ENCODE measurements at regions not wholly inside any gene's neighbourhood (a gene's known extent, or its start where the extent isn't known, plus 50 kb on each side); places are given as distances from the start of the nearest gene placed in this dataset.

DNA sequence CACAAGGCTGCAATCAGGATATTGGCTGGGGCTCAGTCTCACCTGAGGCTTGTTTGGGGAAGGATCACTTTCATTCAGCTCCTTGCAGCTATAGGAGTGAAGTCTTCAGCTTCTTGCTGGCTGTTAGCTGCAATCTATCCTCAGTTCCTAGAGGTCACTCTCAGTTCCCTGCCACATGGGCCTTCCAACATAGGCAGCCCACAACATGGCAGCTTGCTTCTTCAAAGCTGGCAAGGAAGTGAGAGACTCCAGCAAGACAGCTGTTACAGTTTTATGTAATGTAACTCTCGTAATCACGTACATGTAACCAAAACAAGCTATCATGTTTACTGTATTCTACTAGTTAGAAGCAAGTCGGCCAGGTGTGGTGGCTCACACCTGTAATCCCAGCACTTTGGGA, 226.9 kb downstream of the CDC5L start:
- no peak for DNase-seq

DNA sequence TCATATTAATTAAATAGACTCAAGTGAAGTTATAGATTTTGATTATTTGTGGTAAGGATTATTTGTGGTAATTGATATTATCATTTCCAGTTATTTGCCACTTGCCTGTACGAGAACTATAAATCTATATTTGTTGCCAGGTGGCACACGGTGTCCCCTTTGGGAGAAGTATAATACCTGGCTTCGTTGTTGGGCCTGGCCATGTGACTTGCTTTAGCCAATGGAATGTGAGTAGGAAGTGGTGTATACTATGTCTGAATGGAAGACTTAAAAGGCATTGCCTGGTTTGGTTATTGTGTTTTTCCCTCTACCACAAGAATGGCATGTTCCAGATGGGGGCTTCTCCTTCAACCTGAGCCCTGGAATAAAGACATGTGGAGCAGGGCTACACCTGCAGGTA, 228.1 kb downstream of the CDC5L start:
- DNase-seq, result no peak

- DNase-seq, result no peak
Measured at GRCh38 chr6:44617416-44617815, 229.9 kb downstream of the CDC5L start.

DNA sequence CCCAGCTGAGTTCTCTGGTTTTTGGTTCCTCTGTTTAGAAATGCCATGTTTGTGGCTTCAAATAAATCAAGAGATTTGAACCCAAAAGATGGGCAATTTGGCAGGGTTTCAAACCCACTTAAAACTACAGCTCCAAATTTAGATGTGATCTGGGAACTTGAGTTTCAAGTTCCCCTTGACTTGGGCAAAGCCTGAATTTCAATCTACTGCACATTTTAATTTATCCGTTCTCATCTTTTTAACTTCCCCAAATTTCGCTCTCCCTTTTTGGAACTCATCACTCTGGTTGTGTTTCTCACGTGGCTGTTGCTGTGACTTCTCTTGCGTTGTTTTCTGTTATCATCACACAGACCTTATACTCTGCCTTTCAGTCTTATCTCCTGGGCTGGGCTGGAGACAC, 230.9 kb downstream of the CDC5L start:
- DNase-seq, result no peak

- DNase-seq, result no peak
Measured at GRCh38 chr6:44620922-44621321, 233.4 kb downstream of the CDC5L start.

- no peak for DNase-seq
Measured at GRCh38 chr6:44621846-44622245, 234.3 kb downstream of the CDC5L start.

DNA sequence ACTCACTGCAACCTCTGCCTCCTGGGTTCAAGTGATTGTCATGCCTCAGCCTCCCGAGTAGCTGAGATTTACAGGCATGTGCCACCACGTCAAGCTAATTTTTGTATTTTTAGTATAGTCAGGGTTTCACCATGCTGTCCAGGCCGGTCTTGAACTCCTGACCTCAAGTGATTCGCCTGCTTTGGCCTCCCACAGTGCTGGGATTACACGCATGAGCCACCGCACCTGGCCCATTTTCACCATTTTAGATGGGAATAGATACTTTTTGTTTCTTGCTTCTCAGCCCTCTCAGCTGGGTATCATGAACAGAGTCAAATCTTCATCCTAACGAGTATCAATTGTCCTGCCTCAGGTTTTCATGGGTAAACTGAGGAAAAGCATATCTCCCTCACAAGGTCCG, 235.0 kb downstream of the CDC5L start:
- no peak for DNase-seq

DNA sequence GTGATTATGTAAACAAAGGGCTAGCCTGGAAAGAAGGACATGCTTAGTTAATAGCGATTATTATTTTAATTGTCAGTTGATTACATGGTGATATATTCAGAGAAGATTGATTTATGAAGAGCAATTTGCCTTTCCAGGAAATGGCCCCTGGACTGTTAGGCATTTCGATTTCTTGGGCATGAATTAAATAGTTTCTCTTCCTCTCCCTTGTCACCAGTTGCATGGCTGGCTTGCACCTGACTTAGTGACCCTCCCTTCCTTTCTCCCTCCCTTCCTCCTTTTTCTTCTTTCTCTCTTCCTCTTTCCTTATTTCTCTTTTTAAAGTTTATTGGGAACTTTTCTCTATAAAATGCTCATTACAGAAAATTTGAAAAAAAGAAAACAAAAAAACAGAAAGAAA, 235.4 kb downstream of the CDC5L start:
- DNase-seq, result no peak

GRCh38 chr6:44624226-44624625, 236.7 kb downstream of the CDC5L start:
- DNase-seq, result no peak

- DNase-seq, result no peak
Measured at GRCh38 chr6:44624936-44625573, 237.5 kb downstream of the CDC5L start.

GRCh38 chr6:44625996-44626395, 238.5 kb downstream of the CDC5L start:
- DNase-seq, result no peak

- no peak for DNase-seq
Measured at GRCh38 chr6:44626616-44627015, 239.1 kb downstream of the CDC5L start.

DNA sequence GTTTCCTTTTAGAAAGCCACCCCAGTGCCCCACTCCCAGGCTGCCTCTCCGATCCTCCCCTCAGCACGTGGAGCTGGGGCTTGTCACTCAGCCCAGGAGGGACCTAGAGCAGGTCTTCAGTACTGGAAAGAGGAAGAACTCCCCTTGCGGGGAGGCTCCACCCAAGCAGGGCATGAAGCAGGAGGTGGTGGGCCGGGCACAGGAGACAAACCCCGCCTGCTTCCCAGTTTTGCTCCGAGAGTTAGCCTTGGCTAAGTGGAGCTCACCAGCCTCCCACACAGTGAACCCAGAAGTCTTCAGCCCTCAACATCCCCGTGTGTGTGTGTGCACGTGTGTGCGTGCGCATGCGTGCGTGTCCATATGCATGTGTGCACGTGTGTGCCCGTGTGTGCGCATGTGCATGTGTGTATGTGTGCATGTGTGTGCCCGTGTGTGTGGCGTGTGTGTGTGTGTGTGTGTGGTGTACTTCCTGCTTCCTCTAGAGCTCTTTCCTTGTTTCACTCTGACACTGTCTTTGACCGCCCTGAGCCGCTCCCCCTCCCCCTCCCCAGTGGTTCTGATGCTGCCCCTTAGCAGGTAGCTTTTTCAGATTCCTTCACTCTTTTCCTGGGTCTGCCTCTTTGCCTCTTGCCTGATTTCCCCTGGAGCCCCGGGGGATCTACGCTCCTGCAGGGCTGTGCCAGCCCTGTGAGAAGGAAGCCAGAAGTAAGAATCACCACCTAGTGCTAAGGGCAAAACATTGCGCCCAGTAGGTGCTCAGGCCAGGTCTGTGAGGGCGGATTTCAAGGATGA, 239.8 kb downstream of the CDC5L start:
- DNase-seq, result no peak

GRCh38 chr6:44627883-44628271, 240.4 kb downstream of the CDC5L start:
- DNase-seq, result no peak

- no peak for DNase-seq
Measured at GRCh38 chr6:44628347-44628746, 240.8 kb downstream of the CDC5L start.

- DNase-seq, result no peak
Measured at GRCh38 chr6:44629636-44630035, 242.1 kb downstream of the CDC5L start.

DNA sequence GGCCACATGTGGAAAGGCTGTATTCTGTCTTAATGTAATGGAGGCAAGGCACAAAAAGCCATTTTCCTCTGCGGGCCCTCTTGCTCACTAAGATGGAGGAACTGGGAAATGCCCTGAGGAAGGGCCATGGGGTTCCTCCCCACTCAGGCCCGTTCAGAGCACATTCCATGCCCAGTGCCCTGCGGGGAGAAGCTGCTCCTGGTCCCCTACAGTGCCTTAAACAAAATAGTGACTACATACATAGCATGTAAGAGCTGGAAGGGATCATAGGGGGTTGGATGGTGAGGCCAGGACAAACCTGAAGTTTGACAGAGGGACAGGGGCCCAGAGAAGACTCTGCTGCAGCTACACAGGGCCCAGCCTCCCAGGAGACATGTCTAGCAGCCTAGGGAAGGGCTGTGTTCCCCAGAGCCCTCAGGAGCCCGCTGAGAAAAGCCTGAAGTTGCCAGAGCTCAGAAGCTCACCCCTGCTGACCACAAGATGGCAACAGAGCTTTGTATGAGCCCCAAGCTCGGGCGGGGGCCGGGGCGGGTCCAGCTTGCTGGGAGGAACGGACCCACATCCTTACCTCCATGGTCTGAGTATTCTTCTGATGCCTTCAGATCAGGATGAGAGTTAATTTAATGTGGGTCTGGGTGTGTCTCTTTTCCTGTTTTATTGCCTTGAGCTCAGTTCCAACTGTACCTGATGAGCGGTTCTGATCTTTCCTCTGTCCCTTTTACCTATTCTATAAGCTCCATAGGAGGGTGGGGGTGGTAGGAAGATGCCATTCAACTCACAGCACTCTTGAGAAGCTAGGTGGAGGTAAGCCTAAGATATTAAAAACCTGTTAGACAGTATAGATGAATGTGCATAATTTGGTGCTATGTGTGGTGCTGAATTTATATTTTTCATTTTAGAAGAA, 242.9 kb downstream of the CDC5L start:
- DNase-seq, result no peak

GRCh38 chr6:44631968-44632367, 244.5 kb downstream of the CDC5L start:
- no peak for DNase-seq

DNA sequence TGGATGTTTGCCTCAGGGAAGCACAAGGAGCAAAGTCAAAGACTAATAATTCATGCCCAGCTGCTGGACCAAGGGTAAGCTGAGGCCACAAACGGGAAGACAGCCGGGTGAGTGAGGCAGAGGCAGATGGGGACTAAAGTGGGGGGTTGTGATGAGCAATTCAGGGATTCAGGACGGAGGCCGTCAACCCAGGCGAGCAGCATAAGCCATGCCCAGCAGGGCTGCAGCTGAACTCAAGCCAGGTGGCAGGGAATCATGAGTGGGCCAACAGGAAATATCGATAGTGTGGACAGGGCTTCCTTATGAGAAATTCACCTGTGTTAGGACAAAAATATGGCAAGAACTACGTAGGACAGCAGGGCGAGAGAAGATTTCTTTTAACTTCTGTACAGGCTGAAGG, 246.8 kb downstream of the CDC5L start:
- DNase-seq, result peak in 1 of 2 experiments; percentile 22

GRCh38 chr6:44635486-44635885, 248.0 kb downstream of the CDC5L start:
- no peak for DNase-seq

DNA sequence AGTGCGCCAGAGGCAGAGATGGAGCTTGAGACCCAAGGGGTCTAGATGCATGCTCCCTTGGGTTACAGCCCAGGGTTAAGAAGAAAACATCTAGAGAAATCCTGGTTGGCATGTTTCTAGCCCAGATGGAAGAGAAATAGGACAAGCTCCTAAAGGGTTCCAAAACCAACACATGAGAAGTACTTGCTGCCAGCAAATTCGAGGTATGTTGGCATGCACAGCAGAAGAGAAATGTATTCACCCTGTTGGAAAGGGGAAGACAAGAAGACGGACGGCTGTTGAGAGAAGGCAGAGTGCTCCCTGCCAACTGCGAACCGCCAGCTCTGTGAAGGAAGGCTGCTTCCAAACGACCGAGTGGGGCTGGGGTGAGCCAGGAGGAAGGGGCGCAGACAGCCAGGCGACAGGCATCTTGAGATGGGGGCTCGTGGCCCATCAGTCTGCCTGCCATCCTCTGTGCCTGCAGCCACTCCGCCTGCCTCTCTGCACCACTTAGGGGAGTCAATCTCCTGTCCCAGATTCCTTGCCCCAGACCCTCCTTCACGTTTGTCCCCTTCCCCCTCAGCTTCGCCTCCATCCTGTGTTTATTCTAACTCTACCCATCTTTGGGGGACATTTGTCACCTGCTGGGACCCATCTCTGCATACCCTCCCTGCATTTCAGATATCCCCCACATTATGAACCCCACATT, 249.2 kb downstream of the CDC5L start:
- DNase-seq, result peak; percentile 48 to 56

DNA sequence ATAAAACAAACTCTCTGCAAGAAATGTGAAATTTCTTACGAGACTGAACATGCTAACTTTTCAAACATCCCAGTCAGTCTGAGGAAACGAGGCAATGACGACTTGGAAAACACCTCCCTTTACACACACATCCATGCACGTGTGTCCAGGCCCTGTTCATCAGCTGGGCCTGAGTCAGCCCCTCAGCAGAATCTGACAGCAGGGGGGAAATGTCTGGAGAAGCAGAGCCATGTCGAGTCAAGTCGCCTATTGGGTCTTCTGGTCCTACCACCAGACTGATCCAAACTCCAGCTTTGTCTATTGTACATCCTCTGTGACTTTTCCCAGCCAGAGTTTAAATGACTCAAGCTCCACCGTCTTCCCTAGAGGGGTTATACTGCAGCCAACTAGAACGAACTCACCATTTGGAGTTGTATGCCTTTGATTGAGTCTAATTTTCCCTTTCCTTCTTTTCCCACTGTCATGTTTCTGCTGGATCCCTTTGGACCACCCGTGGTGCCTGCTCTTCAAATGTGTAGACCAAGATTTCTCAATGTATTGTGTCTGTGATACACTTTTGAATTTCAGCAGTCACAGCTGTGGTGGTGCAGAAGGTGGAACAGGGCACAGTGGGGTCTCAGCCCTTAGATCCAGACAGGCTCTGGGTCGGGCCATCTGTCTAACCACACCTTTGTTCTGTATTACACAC, 254.0 kb downstream of the CDC5L start:
- no peak for DNase-seq
